Fibroblast of gingiva (primary cell): ENCODE measurements at regions not wholly inside any gene's neighbourhood (a gene's known extent, or its start where the extent isn't known, plus 50 kb on each side); places are given as distances from the start of the nearest gene placed in this dataset.

ENCODE experiments used
- DNase-seq: peaks from one replicate; pipeline ENCODE4 v3.0.0-alpha.2; 2011; ENCODE audit warnings: low read depth

DNA sequence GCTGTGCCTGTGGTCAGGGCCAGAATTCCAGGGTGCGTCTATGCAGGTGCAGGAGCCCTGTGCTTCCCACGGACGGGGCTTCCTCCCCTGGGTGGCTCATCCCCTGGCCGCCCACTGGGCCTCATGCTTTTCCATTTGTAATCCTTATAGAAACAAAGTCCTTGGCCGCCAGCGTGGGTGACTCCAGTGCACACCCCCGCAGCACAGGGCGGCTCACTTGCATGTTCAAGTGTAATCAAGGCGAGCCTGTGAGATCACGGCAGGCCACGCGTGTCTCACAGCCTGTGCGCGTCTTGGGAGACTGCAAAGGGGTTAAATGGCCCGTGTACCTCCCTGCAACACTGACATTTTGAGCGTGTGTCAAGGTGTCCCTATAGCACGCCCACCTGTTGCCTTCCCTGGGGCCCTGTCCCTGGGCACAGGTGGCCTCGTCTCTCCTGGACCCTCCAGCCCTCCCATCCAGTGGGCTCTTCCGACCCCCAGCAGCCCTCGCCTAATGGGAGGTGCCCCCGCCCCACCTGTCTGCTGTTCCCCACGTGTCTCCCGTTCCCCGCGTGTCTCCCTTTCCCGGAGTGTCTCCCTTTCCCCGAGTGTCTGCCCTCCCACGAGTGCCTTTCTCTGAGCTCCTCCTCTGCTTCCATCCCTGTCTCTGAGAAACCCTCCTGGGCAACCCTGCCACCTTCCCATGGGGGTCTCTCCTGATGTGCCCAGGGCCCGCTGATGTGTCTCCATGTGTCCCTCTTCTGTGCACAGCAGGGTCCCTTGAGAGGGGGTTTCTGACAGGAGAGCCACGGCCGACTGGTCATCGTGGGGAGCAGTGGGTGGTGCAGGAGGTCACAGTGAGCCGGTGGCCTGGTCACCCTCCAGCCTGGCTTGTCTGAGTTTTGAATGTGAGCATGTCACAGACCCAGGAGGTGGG is 1215.3 kb downstream of the BRD1 start:
- DNase-seq: no peak

DNA sequence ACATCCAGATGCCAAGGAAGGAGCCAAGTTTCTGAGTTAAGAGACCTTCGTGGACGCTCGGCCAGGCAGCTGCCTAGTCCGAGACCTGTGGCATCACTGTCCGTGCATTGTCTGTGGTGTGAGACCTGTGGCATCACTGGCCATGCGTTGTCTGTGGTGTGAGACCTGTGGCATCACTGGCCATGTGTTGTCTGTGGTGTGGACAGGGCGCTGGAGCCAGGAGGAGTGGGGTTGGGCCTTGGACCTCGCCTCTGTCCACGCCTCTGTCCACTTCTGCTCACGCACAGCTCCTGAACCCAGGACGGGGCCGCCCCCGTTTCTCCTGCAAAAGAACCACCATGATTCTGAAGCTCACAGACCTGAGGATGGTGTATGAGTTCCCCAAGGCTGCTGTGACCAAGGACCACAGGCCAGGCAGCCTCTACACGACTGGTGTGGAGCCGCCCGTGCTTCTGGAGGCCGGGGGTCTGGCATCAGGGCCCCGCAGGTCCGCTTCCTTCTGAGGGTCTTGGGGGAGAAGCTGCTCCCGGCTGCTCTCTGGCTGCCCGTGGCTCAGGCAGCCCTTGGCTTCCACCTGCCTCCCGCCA is 1218.3 kb downstream of the BRD1 start:
- DNase-seq: no peak

DNA sequence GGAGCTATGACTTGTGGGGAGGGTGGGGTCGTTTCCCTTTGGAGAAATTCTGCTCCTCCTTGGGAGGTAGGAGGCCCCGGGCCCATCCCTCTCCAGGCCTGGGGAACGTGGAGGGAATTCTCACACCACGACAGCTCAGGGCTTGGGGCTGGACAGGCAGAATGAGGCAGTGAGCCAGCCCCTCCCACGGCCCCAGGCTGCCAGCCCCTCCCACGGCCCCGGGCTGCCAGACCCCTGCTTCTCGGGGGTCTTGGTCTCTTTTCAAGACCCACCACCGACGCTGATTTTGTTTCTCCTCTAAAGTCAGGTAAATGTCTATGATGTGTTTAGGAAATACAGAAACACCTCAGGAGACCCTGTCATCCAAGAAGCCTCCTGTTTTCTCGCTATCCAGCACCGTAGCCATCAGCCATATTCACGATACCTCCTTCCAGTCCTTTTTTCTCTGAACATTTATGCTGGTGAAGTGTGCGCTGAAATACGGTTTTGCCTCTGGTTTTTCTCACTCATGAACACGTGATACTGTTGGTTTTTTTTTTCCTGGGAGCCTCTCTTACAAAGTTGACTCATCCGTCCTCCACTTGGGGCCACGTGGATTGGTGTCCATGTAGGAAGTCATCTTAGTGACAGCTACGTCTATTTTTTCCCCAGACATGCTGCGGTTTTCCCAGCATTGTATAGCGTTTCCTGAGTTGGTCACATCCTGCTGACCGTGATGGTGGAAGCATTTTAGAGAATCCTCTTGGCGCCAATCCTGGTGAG is 1219.6 kb downstream of the BRD1 start:
- DNase-seq: no peak

DNA sequence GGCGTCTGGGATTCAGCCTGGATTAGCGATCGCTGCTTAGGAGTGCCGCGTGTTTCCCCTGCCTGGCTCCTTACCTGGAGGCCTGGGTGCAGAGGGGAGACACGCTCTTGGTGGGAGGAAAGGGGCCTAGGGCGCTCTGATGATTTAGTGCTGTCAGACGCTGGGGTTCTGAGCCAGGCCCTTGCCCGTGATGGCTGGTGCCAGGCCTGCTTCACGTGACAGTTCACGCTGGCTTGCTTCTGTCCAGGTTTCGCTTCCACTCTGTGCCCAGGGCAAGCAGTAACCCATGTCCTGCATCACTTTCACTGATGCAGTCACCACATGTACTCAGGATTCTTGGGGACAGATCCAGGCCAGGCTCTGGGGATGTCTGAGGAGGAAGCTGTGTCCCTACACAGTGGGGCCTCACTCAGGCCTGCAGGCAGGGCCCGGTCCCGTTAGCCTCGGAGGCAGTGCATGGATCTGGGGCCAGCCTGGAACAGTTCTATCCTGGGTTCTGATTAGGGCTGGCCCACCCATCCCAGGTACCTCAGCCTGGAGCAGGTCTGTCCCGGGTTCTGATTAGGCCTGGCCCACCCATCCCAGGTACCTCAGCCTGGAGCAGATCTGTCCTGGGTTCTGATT is 1220.9 kb downstream of the BRD1 start:
- no peak for DNase-seq

DNA sequence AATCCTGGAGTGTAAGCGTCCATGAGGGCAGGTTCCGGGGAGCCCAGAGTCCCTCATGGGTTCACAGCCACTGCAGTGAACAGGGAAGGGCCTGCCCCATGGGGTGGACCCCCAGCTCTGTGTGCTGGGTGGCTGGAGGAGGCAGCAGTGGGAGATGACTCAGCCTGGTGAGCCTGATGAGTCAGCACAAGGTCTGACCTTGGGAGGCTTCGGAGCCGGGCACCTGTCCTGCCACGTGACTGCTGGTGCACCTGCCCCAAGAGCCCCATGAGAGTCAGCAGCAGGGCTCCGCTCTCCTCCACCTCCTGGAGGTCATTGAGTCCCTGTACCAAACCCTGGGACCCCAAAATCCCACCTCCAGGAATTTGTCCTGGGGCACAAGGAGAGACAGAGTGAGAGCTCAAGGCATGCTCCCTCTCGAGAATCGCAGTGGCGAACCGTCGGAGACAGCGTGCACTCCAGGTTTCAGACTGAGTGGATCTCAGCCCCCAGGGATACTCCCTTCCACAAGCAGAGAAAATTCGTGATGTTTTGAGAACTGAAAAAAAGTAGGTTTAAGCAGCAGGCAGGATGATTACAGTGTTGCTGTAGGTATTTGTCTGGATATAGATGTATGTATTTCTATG is 1221.7 kb downstream of the BRD1 start:
- DNase-seq: no peak

DNA sequence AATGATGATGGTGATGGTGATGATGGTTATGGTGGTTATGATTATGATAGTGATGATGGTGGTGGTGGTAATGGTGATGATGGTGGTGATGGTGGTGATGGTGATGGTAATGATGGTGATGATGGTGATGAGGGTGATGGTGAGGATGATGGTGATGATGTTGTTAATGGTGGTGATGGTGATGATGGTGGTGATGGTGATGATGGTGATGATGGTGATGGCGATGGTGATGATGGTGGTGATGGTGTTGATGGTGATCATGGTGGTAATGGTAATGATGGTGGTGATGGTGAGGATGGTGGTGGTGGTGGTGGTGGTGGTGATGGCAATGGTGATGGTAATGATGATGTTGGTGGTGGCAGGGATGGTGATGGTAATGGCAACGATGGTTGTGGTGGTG is 1222.5 kb downstream of the BRD1 start:
- DNase-seq: no peak

DNA sequence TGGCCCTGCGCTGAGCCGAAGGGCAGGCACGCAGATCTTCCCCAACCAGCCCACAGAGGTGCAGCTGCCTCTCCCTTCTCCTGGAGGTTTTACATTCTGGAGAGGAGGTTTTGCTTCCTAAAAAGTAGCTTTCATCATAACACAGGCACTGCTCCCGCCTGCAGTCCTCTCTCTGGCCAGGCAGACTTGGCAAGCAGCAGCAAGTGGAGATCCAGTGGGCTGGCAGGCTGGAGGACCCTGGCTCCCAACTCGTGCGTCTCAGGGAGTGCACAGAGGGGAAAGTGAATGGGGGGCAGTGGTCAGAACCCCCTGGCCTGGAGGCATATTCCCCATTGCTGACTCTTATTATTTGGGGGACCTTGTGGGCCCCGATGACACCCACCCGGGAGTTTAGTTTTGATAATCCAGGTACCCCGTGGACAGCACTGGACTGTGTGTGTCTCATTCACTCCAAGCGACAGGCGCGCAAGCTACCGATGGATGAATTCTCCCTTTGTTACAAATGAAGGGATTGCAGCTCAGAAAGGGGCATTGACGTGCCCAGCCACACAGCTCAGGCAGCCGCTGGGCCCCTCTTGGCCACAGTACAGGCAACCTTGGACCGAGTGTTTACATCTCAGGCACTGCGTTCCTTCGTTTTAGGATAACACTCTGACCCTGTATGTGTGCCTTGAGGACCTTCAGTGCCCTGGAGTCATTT is 1223.9 kb downstream of the BRD1 start:
- DNase-seq: no peak

DNA sequence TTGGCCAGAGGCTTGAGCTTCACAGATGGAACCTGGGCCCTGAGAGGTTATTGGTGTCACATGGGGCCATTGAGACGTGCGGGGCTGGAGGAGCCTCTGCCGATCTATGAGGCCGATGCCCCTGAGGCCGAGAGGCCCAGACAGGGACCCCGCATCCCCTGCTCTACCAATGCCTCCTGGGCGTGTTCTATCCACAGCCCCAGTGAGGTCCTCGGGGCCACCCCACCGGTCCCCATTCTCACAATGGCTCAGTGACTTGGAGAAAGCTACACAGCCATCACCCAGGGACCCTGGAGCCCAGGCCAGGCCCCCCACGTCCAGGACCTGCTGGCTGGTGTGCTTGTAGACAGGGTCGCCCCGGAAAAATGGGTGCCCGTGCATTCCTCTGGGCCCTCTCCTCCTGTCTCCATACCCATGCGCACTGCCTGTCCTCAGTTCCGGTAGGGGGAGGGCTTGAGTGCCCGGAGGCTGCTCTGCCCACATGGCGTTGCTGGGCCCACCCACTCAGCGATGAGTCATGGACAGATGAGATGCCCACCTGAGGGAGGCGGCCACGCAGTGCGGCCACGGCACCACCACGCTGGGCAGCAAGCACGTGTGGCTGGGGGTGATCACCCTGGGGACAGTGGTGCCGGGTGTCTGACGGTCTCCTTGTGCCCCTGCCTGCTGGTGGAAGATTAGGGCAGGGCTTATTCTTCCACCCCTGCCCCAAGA is 1224.7 kb downstream of the BRD1 start:
- DNase-seq: no peak

DNA sequence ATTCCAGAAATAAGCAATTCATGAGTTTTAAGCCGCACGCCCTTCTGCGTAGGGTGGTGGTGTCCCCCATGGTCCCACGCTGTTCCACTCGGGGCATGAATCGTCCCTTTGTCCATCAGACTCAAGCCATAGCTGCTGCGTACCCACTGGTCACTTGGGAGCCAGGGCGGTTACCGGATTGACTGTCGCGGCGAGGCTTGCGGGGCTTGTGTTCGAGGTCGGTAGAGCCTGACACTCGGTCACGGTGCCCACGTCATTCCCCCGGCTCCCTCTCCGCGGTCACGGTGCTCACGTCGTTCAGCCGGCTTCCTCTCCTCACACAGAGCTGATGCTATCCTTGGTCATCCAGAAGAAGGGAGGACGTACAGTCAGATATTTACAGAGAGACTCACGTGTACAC is 1227.0 kb downstream of the BRD1 start:
- no peak for DNase-seq

DNA sequence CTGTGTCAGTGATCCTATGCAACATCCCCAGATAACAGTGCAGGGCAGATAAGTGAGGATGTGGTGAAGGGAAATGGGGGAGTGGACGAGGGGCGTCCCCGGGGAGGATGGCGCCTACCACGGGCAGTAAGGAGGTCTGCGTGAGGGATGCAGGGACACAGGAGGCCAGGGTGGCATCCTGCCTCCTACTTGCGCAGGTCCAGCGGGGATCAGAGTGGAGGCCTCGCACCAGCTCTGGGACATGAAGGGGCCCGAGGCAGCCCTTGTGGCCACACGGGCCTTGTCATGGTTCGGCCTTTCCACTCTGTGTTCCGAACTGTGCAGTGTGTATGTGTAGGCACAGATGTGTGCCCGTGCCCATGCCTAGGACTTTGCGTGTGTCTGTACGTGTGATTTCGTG is 1227.5 kb downstream of the BRD1 start:
- DNase-seq: no peak

DNA sequence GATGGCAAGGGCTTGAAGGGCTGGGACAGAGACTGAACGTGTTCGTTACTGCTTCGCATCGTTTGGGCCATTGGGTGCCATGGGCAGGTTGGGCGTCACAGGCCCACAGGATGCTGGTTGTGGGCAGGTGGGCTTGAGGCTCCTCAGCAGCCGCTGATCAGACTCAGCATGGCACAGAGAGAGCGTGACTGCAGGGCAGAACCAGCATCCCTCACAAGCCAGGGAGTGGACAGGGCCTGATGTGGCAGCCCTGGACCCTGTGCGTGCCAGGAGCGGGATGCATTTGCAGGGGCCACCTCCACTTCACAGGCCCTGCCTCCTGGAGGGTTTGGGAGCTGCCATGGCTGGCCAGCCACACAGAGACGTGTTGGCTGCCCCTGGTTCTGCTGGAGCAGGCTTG is 1228.3 kb downstream of the BRD1 start:
- no peak for DNase-seq

DNA sequence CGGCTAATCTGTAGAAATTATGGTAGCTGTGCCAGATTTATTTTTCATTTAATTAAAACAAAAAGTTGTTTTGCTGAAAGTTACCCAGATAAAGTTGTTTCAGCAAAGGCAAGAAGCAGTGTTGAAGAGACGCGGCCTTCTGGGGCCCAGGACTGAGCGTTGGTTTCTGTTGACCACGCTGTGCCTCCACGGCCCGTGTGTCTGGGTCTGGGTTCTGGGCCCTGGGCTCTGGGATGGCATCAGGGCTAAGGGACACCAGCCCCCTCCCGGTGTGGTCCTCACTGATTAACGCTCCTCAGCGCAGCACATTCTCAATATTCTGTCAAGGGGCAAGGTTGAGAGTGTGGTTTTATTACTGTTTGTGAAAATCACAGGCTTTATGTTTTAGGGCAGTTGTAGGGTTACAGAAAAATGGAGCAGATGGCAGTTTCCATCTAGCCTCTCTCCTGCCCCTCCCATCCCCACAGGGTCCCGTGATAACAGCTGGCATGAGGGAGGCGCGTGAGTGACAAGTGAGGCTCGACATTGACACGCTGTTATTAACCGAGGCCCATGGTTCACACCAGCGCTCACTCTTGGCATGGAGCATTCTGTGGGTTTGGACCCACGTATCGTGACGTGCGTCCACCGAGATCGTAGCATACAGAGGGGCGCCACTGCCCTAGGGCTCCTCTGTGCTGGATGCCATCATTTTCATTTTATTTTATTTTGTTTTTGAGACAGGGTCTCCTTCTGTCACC is 1231.4 kb downstream of the BRD1 start:
- no peak for DNase-seq

DNA sequence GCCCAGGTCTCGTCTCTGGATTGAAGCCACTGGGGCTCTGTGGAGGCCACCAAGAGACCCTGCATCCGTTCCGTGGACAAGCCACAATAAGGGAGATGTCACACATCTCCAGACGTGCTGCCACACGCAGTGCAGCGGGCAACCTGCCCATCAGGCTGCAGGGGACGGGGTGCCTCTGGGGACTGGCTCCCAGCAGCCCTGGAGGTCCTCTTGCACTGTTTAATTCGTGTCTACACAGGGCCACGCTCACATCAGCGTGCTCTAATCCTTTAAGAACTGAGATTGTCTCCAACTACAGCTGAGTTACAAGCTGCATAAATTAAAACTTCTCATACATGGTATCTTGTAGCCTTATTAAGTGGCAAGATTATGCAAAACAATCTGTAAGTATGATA is 1232.2 kb downstream of the BRD1 start:
- no peak for DNase-seq

DNA sequence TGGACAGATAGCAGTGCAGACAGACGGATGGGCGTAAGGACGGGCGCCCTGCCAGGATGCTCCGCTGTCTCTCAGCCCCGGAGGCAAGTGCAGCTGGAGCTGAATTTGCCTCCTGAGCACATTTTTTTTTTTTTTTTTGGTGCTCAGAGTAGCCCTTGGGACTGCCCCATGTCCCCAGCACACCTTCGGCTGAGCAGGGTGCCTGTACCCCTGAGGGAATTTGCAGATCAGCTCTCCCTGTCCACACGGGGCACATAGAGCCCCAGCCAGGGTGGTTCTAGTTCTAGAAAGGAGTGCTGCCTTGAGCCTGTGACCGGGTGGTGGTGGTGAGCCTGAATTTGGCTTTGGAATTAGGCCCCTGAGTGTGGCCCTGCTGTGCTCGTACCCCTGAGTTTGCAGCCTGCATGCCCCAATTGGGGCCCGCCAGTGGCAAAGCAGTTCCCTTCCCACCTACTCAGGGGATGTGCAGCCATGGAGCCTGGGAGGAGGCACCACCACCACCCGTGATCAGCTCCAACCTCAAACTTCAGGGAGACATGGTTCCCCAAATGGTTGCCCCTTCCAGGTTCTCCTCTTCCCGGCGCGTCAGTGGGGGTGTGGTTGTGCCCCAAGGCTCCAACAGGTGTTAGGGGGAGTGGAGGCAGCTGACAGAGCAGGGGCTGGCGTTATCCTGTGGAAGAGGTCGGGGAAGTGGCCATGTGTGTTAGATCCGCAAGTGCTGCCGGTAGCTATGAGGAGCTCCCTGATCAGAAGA is 1232.7 kb downstream of the BRD1 start:
- no peak for DNase-seq

DNA sequence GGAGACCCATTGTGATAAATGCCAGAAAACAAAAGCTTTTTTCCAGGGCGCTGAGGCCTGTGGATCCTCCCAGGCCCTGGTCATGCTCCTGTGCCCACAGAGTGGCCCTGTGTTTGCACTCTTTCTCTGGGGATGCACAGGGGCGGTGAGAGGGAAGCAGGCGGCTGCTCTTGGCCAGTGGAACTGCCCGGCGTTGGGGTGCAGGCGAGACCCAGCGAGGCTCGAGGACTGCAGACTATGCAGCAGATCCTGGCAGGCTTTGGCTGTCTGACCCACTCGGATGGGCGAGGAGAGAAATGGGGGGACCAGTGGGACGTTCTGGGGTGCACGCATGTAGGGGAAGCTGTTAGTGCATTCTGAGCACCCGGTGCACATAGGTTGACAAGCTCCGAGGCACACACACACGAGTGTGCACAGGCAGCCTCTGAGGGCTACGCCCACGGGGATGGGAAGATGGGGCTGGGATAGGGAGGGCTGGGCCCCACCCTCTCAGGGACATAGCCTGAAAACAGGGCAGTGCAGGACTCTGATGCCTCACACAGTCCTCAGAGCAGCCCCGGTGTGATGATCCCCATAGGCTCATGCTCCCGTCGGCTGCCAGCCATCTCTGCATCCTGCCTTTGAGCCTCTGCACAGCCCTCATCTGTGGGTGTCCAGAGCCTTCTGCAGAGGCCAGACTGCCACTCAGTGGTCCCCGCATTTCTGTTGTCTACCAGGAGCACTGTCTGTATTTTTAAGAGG is 1233.5 kb downstream of the BRD1 start:
- no peak for DNase-seq

DNA sequence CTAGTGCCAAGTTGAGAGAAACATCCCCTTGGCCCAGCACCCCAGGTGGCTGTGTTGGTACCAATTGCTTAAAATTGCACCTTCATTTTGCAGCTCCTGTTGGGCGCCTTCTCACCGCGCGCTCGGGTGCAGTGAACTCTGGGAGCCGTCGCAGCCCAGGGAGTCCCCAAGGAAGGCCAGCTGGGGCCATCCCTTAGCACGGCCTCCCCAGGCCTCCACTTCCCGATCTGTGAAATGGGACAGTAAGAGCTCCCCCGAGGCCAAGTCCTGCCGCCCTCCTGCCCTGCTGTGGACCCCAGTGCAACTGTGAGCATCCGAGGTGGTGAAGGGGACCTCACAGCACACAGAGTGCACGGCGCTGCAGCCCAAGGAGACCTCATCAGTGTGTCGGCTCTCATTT is 1234.1 kb downstream of the BRD1 start:
- no peak for DNase-seq

DNA sequence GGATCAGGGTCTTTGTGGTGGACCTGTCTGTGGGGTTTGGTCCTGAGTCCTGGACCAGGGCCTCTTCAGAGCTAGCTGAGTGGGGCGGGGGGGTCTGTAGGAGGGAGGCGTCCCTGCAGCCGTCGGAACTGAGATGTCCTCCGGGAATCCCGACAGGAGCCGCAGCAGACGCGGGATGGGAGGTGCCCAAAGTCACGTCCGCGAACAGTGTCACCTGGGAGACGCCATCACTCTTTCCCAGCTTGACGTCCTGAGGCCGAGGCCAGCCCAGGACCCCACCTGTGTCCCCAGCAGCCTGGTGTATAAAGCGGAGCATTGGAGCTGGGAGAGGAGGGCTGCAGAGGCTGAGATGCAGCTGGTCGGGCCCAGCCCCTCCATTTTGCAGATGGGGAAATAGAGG is 1234.7 kb downstream of the BRD1 start:
- no peak for DNase-seq

DNA sequence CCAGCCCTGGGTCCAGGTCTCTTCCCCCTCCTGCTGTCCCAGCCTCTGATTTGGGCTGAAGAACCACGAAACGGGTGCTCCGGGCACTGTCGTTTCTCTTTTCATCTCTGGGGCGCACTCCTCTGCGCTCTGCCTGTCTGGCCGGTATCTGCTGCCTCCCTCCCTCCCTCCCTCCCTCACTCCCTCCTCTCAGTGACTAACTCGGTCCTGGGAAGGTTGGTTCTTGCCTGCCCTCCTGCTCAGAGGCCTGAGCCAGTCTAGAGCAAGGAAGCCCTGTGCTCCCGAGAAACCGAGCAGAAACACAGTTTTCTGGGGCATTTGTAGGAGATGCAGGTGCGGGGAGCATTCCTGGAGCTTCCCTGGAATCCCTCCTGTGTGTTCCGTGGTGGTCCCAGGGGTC is 1235.2 kb downstream of the BRD1 start:
- no peak for DNase-seq

DNA sequence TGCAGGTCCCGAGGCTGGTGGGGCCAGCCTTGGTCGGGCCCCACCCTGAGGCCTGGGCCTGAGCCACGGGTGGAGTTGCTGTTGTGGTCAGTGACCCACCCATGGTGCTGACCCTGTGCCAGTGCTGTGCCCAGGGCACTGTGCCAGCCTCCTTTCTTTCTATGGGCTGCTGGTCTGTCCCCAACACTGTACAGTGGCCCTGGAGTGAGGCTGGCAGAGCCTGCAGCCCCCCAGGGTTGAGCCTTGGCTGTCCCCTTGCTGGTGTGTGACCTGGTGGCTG is 1235.7 kb downstream of the BRD1 start:
- DNase-seq: no peak
